GM12878 (cell line): ENCODE measurements at regions not wholly inside any gene's neighbourhood (a gene's known extent, or its start where the extent isn't known, plus 50 kb on each side); places are given as distances from the start of the nearest gene placed in this dataset.

Experiments
- ATAC-seq: fragments of 200-7000 bp; cut with Tn5 transposase; 3 replicates; pipeline ENCODE4 v1.9.1; 2020; ENCODE audit warnings: mild to moderate bottlenecking, moderate library complexity
- BruUV-seq: library from RNA; stranded (reverse); fragments of 400-500 nt; replicated peaks from 2 replicates; lab custom pipeline; 2021; lab: Mats Ljungman, UMichigan
- CTCF ChIA-PET: fragments of 300-600 bp; sonication (Branson Sonifier 250); formaldehyde crosslinking; extraction: SDS; loops from one replicate; lab custom pipeline; 2021; ENCODE audit warnings: inconsistent platforms; lab: Yijun Ruan, JAX
- POLR2A ChIA-PET: fragments of 350-600 bp; formaldehyde crosslinking; extraction: SDS; loops from one replicate; lab custom pipeline; 2021; ENCODE audit warnings: inconsistent platforms; lab: Charles Lee
- RAD21 ChIA-PET: fragments of 300-600 bp; sonication (Branson Sonifier 250); formaldehyde crosslinking; loops from one replicate; lab custom pipeline; 2023; ENCODE audit warnings: antibody characterized with exemption; ENCODE audit not compliant: unreplicated experiment; lab: Charles Lee
- SMC1A ChIA-PET: fragments of 300-600 bp; sonication (Branson Sonifier 250); formaldehyde crosslinking; loops from one replicate; lab custom pipeline; 2023; ENCODE audit not compliant: unreplicated experiment, uncharacterized antibody; lab: Charles Lee
- DNase-seq: peaks from one replicate; pipeline ENCODE4 v3.0.0-alpha.2; 2011; ENCODE audit warnings: low read depth, low spot score
- FAIRE-seq: peaks from 3 replicates; lab custom pipeline; 2011; peaks lifted over from hg19 to GRCh38; lab: Jason Lieb, UNC
- H2AFZ ChIP-seq: 2 replicates; pipeline ENCODE4 v1.6.0; 2011; ENCODE audit warnings: low read depth, low read length, control low read depth; ENCODE audit not compliant: control insufficient read depth
- H3K27ac ChIP-seq: 2 replicates; pipeline ENCODE4 v1.5.1; 2011; ENCODE audit warnings: control low read depth; ENCODE audit not compliant: control insufficient read depth, insufficient read depth
- H3K27me3 ChIP-seq, 2 experiments: replicated peaks in 1 of 2; 2 replicates each; pipeline versions ENCODE4 v1.6.0 to v1.6.1; 2011; ENCODE audit warnings: low read length in 1 of 2; ENCODE audit not compliant: control insufficient read depth in 2 of 2, insufficient read depth in 2 of 2
- H3K36me3 ChIP-seq, 2 experiments: 2 replicates each; pipeline ENCODE4 v1.5.1; 2011; ENCODE audit warnings: low read length in 1 of 2; ENCODE audit not compliant: control insufficient read depth in 2 of 2, insufficient read depth in 2 of 2
- H3K4me1 ChIP-seq: 2 replicates; pipeline ENCODE4 v1.6.1; 2011; ENCODE audit warnings: mild to moderate bottlenecking, low read length, moderate library complexity, mixed read lengths; ENCODE audit not compliant: control insufficient read depth, insufficient read depth
- H3K4me2 ChIP-seq: 2 replicates; pipeline ENCODE4 v1.6.0; 2011; ENCODE audit warnings: control low read depth; ENCODE audit not compliant: control insufficient read depth, insufficient read depth
- H3K4me3 ChIP-seq: fragments of 200-600 bp; sonication (generic); 2 replicates; pipeline ENCODE4 v1.5.1; 2016
- H3K79me2 ChIP-seq: 2 replicates; pipeline ENCODE4 v1.6.0; 2011; ENCODE audit warnings: low read length; ENCODE audit not compliant: control insufficient read depth, insufficient read depth
- H3K9ac ChIP-seq: 2 replicates; pipeline ENCODE4 v1.8.0; 2011; ENCODE audit warnings: low read length, control low read depth, mixed read lengths; ENCODE audit not compliant: control insufficient read depth, insufficient read depth
- H3K9me3 ChIP-seq: replicated peaks from 3 replicates; pipeline ENCODE4 v1.5.1; 2011; ENCODE audit warnings: mild to moderate bottlenecking, low read length; ENCODE audit not compliant: control insufficient read depth, insufficient read depth
- H4K20me1 ChIP-seq: 2 replicates; pipeline ENCODE4 v1.6.0; 2011; ENCODE audit not compliant: control insufficient read depth, insufficient read depth
- CEBPZ ChIP-seq: fragments of 150-350 bp; IDR thresholded peaks from 2 replicates; pipeline ENCODE4 v1.6.1; 2016; ENCODE audit warnings: low read depth, low read length
- NFIC ChIP-seq: IDR thresholded peaks from 2 replicates; pipeline ENCODE4 v1.6.1; 2012; ENCODE audit warnings: low read depth, mild to moderate bottlenecking, inconsistent platforms, low read length, moderate library complexity
- TCF12 ChIP-seq: IDR thresholded peaks from 2 replicates; pipeline ENCODE4 v1.6.1; 2011; ENCODE audit warnings: low read depth, mild to moderate bottlenecking, low read length
- USF2 ChIP-seq: IDR thresholded peaks from 2 replicates; pipeline ENCODE4 v1.6.1; 2011; ENCODE audit warnings: low read depth, low read length, improper control_type of control experiment, borderline replicate concordance
- YBX1 ChIP-seq: fragments of 450-650 bp; IDR thresholded peaks from 2 replicates; pipeline ENCODE4 v1.6.1; 2016; ENCODE audit warnings: antibody characterized with exemption
- WGBS: methylation state at CpG from one replicate; pipeline ENCODE4 v1.1.6; 2016; ENCODE audit warnings: low lambda C conversion rate; ENCODE audit not compliant: insufficient replicate concordance, insufficient coverage; ENCODE audit errors: missing lambda C conversion rate; 5-methylcytosine and 5-hydroxymethylcytosine counted together
- in situ Hi-C: fragments of 300-500 bp; cut with MboI; formaldehyde crosslinking; loops from 9 replicates; pipeline ENCODE4 v1.14.3; 2018; ENCODE audit warnings: mixed read lengths
- intact Hi-C: fragments of 100-400 bp; cut with micrococcal nuclease; formaldehyde crosslinking; loops from one replicate; pipeline ENCODE4 v1.14.2; 2022; ENCODE audit not compliant: unreplicated experiment

GRCh38 chr2:76019128-76019527 lies 308.4 kb upstream of the GCFC2 start:
- FAIRE-seq (no peak), ATAC-seq (no peak), DNase-seq (no peak)
- H3K9ac ChIP-seq = no peak overlapping the region
- no peaks in the 10 kb centered on the region for H3K9me3 ChIP-seq
- RAD21 ChIA-PET = no interaction called here
- H3K27ac ChIP-seq = no peak overlapping the region
- 39% methylated on average over 2 of the region's 2 CpGs for WGBS
- no peak overlapping the region for H3K4me2 ChIP-seq
- CTCF ChIA-PET = no interaction called here
- TF ChIP-seq USF2 (no peak), NFIC (no peak), TCF12 (no peak), CEBPZ (no peak), YBX1 (no peak)
- TF ChIP-seq, all 136 proteins: peak for 0
- in situ Hi-C loops = no loop called here
- no peaks in the 10 kb centered on the region for H4K20me1 ChIP-seq
- no peaks in the 10 kb centered on the region for H3K27me3 ChIP-seq
- no peaks in the 10 kb centered on the region for H3K4me1 ChIP-seq
- intact Hi-C loops = no loop called here
- ChIA-PET SMC1A (no interaction called here), POLR2A (no interaction called here)
- no TSS peak for BruUV-seq
- no peak overlapping the region for H2AFZ ChIP-seq
- H3K79me2 ChIP-seq = no peaks in the 10 kb centered on the region
- H3K4me3 ChIP-seq = no peak overlapping the region
- no peaks in the 10 kb centered on the region for H3K36me3 ChIP-seq
